Testis (tissue), 2 donors: ENCODE measurements at regions not wholly inside any gene's neighbourhood (a gene's known extent, or its start where the extent isn't known, plus 50 kb on each side); places are given as distances from the start of the nearest gene placed in this dataset.

Source experiments
- DNase-seq: peaks from one replicate; pipeline ENCODE4 v3.0.0-alpha.2; 2019
- H3K27ac ChIP-seq, 2 donors: fragments of 200-600 bp; sonication (generic); one replicate each; pipeline ENCODE4 v1.5.1; 2019
- H3K27me3 ChIP-seq: fragments of 200-600 bp; sonication (generic); one replicate; pipeline ENCODE4 v1.5.1; 2019
- H3K36me3 ChIP-seq: fragments of 200-600 bp; sonication (generic); one replicate; pipeline ENCODE4 v1.5.1; 2017; ENCODE audit warnings: low read depth; ENCODE audit errors: missing control alignments
- H3K4me1 ChIP-seq: fragments of 200-600 bp; sonication (generic); one replicate; pipeline ENCODE4 v1.5.1; 2019
- H3K4me3 ChIP-seq, 2 donors: fragments of 200-600 bp; sonication (generic); one replicate each; pipeline ENCODE4 v1.5.1; 2017 to 2019
- H3K9me3 ChIP-seq: fragments of 200-600 bp; sonication (generic); one replicate; pipeline ENCODE4 v1.5.1; 2017
- POLR2A ChIP-seq: fragments of 450-650 bp; IDR thresholded peaks from one replicate; pipeline ENCODE4 v1.6.1; 2017; ENCODE audit warnings: antibody characterized with exemption, mild to moderate bottlenecking, moderate library complexity
- WGBS, 2 donors: methylation state at CpG; one replicate each; pipeline ENCODE4 v1.1.5; 2018; 5-methylcytosine and 5-hydroxymethylcytosine counted together
- intact Hi-C: fragments of 100-400 bp; cut with DNase I; formaldehyde crosslinking; loops from one replicate; pipeline ENCODE4 v1.15.1; 2023; ENCODE audit warnings: low total_unique reads
- TF ChIP-seq, protein P1 (sequence below), 3 experiments: fragments of 450-650 bp in 2 of 3; fragments of 200-600 bp in 1 of 3; sonication (generic) in 1 of 3; IDR thresholded peaks; one replicate each; pipeline ENCODE4 v1.5.1; 2016 to 2019; ENCODE audit warnings: antibody characterized with exemption in 3 of 3, mild to moderate bottlenecking in 2 of 3, moderate library complexity in 1 of 3

DNA sequence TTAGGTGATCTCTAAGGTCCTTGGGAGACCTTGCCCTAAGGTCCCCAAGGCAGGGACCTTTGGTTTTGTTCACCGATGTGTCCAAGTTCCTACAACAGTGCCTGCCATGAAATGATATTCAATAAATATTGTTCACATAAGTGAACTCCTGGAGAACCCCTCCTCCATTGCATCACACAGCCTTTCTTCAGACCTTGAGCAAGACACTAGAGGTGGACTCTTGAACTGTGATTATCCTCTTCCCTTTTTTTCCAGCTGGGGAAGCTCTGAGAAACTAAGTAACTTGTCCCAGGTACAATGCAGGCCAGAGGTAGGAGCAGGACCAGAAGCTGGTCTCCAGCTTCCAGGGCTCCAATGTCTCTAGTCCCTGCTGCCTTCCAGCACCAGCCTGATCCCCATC, 76.6 kb upstream of the LMO1 start:
- Histone ChIP-seq H3K27ac (no peak overlapping the region), H3K36me3 (no peaks in the 10 kb centered on the region), H3K27me3 (no peaks in the 10 kb centered on the region), H3K4me1 (no peaks in the 10 kb centered on the region), H3K9me3 (no peaks in the 10 kb centered on the region), H3K4me3 (no peak overlapping the region)
- no peak for DNase-seq
- WGBS, 2 donors, result 71 to 88% methylated on average over 1 of the region's 1 CpG
- intact Hi-C loops, result no loop called here
- TF ChIP-seq, protein P1, sequence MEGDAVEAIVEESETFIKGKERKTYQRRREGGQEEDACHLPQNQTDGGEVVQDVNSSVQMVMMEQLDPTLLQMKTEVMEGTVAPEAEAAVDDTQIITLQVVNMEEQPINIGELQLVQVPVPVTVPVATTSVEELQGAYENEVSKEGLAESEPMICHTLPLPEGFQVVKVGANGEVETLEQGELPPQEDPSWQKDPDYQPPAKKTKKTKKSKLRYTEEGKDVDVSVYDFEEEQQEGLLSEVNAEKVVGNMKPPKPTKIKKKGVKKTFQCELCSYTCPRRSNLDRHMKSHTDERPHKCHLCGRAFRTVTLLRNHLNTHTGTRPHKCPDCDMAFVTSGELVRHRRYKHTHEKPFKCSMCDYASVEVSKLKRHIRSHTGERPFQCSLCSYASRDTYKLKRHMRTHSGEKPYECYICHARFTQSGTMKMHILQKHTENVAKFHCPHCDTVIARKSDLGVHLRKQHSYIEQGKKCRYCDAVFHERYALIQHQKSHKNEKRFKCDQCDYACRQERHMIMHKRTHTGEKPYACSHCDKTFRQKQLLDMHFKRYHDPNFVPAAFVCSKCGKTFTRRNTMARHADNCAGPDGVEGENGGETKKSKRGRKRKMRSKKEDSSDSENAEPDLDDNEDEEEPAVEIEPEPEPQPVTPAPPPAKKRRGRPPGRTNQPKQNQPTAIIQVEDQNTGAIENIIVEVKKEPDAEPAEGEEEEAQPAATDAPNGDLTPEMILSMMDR (IDR thresholded peaks at IDR 0.05), result no peak
- TF ChIP-seq POLR2A, result no peak

GRCh38 chr11:8339592-8340022, 75.9 kb upstream of the LMO1 start:
- WGBS, 2 donors, result 48 to 62% methylated on average over 15 to 25 of the region's 25 CpGs
- Histone ChIP-seq H3K27me3 (no peaks in the 10 kb centered on the region), H3K9me3 (no peaks in the 10 kb centered on the region), H3K4me1 (no peaks in the 10 kb centered on the region), H3K36me3 (no peaks in the 10 kb centered on the region), H3K27ac (no peak overlapping the region), H3K4me3 (no peak overlapping the region)
- DNase-seq, result no peak
- intact Hi-C loops, result no loop called here
- TF ChIP-seq, protein P1 (IDR thresholded peaks at IDR 0.05), result no peak
- no peak for TF ChIP-seq POLR2A

GRCh38 chr11:8338138-8338537, 74.5 kb upstream of the LMO1 start:
- DNase-seq, result peak; percentile 69
- WGBS, 2 donors, result 71 to 81% methylated on average over 7 to 8 of the region's 8 CpGs

DNA sequence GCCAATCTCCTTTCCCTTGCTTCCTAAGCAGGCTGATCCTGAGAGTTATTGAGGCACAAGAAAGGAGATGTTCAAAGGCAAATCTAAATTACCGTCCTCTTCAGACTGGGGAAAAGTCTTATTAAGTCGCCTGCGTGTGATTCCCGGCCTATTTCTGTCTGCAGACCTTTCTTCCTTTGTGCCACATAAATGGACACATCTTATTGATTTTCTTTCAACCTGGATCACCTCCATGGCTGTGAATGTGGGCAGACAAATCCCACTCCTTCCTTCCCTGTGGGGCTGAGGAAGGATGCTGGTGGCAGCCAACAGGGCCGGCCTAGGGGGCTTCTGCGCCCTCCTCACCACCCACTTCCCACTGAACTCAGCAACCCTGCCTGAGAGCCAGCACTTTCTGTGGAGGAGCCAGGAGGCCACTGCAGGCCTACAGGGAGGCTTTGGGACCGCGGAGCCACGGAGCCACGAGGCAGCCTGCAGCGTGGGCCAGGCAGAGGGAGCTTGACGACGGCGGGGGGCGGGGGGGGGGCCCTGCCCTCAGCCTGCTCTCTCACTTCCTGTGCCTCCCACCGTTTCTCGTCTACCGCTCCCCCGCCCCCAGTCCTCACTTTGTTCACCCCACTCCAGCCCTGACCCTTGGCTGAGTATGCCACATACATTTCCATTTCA, 73.6 kb upstream of the LMO1 start:
- no peak for DNase-seq
- intact Hi-C loops, result no loop called here

More at GRCh38 chr11:8338138-8338537, 74.5 kb upstream of the LMO1 start:
- Histone ChIP-seq H3K4me1 (no peaks in the 10 kb centered on the region), H3K9me3 (no peaks in the 10 kb centered on the region), H3K27ac (no peak overlapping the region), H3K4me3 (no peak overlapping the region), H3K36me3 (no peaks in the 10 kb centered on the region), H3K27me3 (no peaks in the 10 kb centered on the region)
- TF ChIP-seq, protein P1 (IDR thresholded peaks at IDR 0.05), result peak in 2 of 3 experiments; percentile 47 to 57
- no peak for TF ChIP-seq POLR2A
- intact Hi-C loops, result no loop called here

More for the DNA sequence above, 73.6 kb upstream of the LMO1 start:
- Histone ChIP-seq H3K9me3 (no peaks in the 10 kb centered on the region), H3K27me3 (no peaks in the 10 kb centered on the region), H3K4me3 (no peak overlapping the region), H3K36me3 (no peaks in the 10 kb centered on the region), H3K27ac (no peak overlapping the region), H3K4me1 (no peaks in the 10 kb centered on the region)
- TF ChIP-seq, protein P1 (IDR thresholded peaks at IDR 0.05), result no peak
- no peak for TF ChIP-seq POLR2A
- 78 to 82% methylated on average over 14 to 19 of the region's 19 CpGs for WGBS, 2 donors
